Ascending aorta (tissue), 2 donors: ENCODE measurements at regions not wholly inside any gene's neighbourhood (a gene's known extent, or its start where the extent isn't known, plus 50 kb on each side); places are given as distances from the start of the nearest gene placed in this dataset.

Source experiments
- DNase-seq, 2 donors: peaks; one replicate each; pipeline ENCODE4 v3.0.0-alpha.2; 2019; ENCODE audit warnings: low spot score in 2 of 2
- H3K27ac ChIP-seq, 2 donors: fragments of 200-600 bp; sonication (generic); one replicate each; pipeline ENCODE4 v1.5.1; 2016 to 2017; ENCODE audit warnings: mild to moderate bottlenecking in 1 of 2
- H3K27me3 ChIP-seq: fragments of 200-600 bp; sonication (generic); one replicate; pipeline ENCODE4 v1.5.1; 2017
- H3K36me3 ChIP-seq, 2 donors: fragments of 200-600 bp; sonication (generic); one replicate each; pipeline ENCODE4 v1.5.1; 2016
- H3K4me1 ChIP-seq, 2 donors: fragments of 200-600 bp; sonication (generic); one replicate each; pipeline ENCODE4 v1.5.1; 2016 to 2017; ENCODE audit warnings: mild to moderate bottlenecking in 1 of 2
- H3K4me3 ChIP-seq, 2 donors: fragments of 200-600 bp; sonication (generic); one replicate each; pipeline ENCODE4 v1.5.1; 2016 to 2017; ENCODE audit warnings: mild to moderate bottlenecking in 1 of 2
- H3K9me3 ChIP-seq, 2 donors: fragments of 200-600 bp; sonication (generic); one replicate each; pipeline ENCODE4 v1.5.1; 2016
- CTCF ChIP-seq, 3 experiments: fragments of 200-600 bp in 2 of 3; fragments of 450-650 bp in 1 of 3; sonication (generic) in 2 of 3; IDR thresholded peaks; one replicate each; pipeline ENCODE4 v1.5.1; 2016 to 2019; ENCODE audit warnings: antibody characterized with exemption in 3 of 3, mild to moderate bottlenecking in 1 of 3, moderate library complexity in 1 of 3
- intact Hi-C: fragments of 100-400 bp; cut with DNase I; formaldehyde crosslinking; loops from one replicate; pipeline ENCODE4 v1.15.1; 2023

GRCh38 chr16:80318107-80318506 is 222.7 kb upstream of the DYNLRB2 start:
- no peaks in the 10 kb centered on the region for H3K4me1 ChIP-seq
- TF ChIP-seq CTCF (IDR thresholded peaks at IDR 0.05) = no peak
- no peaks in the 10 kb centered on the region for H3K36me3 ChIP-seq
- H3K9me3 ChIP-seq = no peaks in the 10 kb centered on the region
- H3K27me3 ChIP-seq = no peaks in the 10 kb centered on the region
- DNase-seq = no peak
- no peak overlapping the region for H3K27ac ChIP-seq
- no peak overlapping the region for H3K4me3 ChIP-seq
- intact Hi-C loops = no loop called here

GRCh38 chr16:80317599-80318037 is 223.2 kb upstream of the DYNLRB2 start:
- H3K4me1 ChIP-seq = no peaks in the 10 kb centered on the region
- no peak overlapping the region for H3K27ac ChIP-seq
- no peak for DNase-seq
- H3K4me3 ChIP-seq = no peak overlapping the region
- TF ChIP-seq CTCF (IDR thresholded peaks at IDR 0.05) = no peak
- no peaks in the 10 kb centered on the region for H3K27me3 ChIP-seq
- no peaks in the 10 kb centered on the region for H3K36me3 ChIP-seq
- no peaks in the 10 kb centered on the region for H3K9me3 ChIP-seq
- intact Hi-C loops = no loop called here

GRCh38 chr16:80317116-80317515 is 223.7 kb upstream of the DYNLRB2 start:
- H3K4me1 ChIP-seq = no peaks in the 10 kb centered on the region
- no peaks in the 10 kb centered on the region for H3K36me3 ChIP-seq
- TF ChIP-seq CTCF (IDR thresholded peaks at IDR 0.05) = no peak
- no peak for DNase-seq
- no peak overlapping the region for H3K27ac ChIP-seq
- H3K9me3 ChIP-seq = no peaks in the 10 kb centered on the region
- H3K4me3 ChIP-seq = no peak overlapping the region
- intact Hi-C loops = no loop called here
- H3K27me3 ChIP-seq = no peaks in the 10 kb centered on the region

GRCh38 chr16:80314042-80314441 is 226.8 kb upstream of the DYNLRB2 start:
- no peak for TF ChIP-seq CTCF (IDR thresholded peaks at IDR 0.05)
- no peak overlapping the region for H3K4me3 ChIP-seq
- no peaks in the 10 kb centered on the region for H3K9me3 ChIP-seq
- no peaks in the 10 kb centered on the region for H3K4me1 ChIP-seq
- no peaks in the 10 kb centered on the region for H3K27me3 ChIP-seq
- no peak for DNase-seq
- intact Hi-C loops = no loop called here
- no peak overlapping the region for H3K27ac ChIP-seq
- no peaks in the 10 kb centered on the region for H3K36me3 ChIP-seq

GRCh38 chr16:80309178-80309577 is 231.6 kb upstream of the DYNLRB2 start:
- Histone ChIP-seq H3K9me3 (no peaks in the 10 kb centered on the region), H3K36me3 (no peaks in the 10 kb centered on the region), H3K4me1 (no peaks in the 10 kb centered on the region), H3K27me3 (no peaks in the 10 kb centered on the region), H3K27ac (no peak overlapping the region), H3K4me3 (no peak overlapping the region)
- no peak for TF ChIP-seq CTCF (IDR thresholded peaks at IDR 0.05)
- DNase-seq = no peak
- intact Hi-C loops = no loop called here

- no peak for DNase-seq
- Histone ChIP-seq H3K36me3 (no peaks in the 10 kb centered on the region), H3K9me3 (no peaks in the 10 kb centered on the region), H3K4me3 (no peak overlapping the region), H3K4me1 (peaks cover 0 to 2% of the 10 kb centered on the region in 2 donors), H3K27ac (no peak overlapping the region), H3K27me3 (no peaks in the 10 kb centered on the region)
- no peak for TF ChIP-seq CTCF (IDR thresholded peaks at IDR 0.05)
- intact Hi-C loops = no loop called here
Measured at GRCh38 chr16:80305410-80305809, 235.4 kb upstream of the DYNLRB2 start.
